Eye (tissue), 1 donor: ENCODE measurements at regions not wholly inside any gene's neighbourhood (a gene's known extent, or its start where the extent isn't known, plus 50 kb on each side); places are given as distances from the start of the nearest gene placed in this dataset.
"Not testable (repeated sequence)": the region's sequence is repeated elsewhere in the genome, so short reads cannot be mapped to it uniquely, and the experiment has no call there.

ENCODE experiments used
- DNase-seq: peaks from one replicate; pipeline ENCODE4 v3.0.0-alpha.2; 2015

GRCh38 chr6:137305691-137306090, 86.5 kb upstream of the IFNGR1 start:
- no peak for DNase-seq

GRCh38 chr6:137304020-137304780, 85.0 kb upstream of the IFNGR1 start:
- DNase-seq = no peak

- DNase-seq = no peak
Measured at GRCh38 chr6:137303441-137303840, 84.3 kb upstream of the IFNGR1 start.

GRCh38 chr6:137299681-137300080, 80.5 kb upstream of the IFNGR1 start:
- DNase-seq = no peak

GRCh38 chr6:137297887-137298286, 78.7 kb upstream of the IFNGR1 start:
- DNase-seq = peak; percentile 31

GRCh38 chr6:137292326-137292725, 73.1 kb upstream of the IFNGR1 start:
- not testable (repeated sequence) for DNase-seq

GRCh38 chr6:137291441-137291840, 72.3 kb upstream of the IFNGR1 start:
- no peak for DNase-seq

- no peak for DNase-seq
Measured at GRCh38 chr6:137290601-137291261, 71.5 kb upstream of the IFNGR1 start.

GRCh38 chr6:137286916-137287315, 67.7 kb upstream of the IFNGR1 start:
- DNase-seq = no peak

- DNase-seq = no peak
Measured at GRCh38 chr6:137286368-137286767, 67.2 kb upstream of the IFNGR1 start.

- no peak for DNase-seq
Measured at GRCh38 chr6:137284811-137285110, 65.6 kb upstream of the IFNGR1 start.

- no peak for DNase-seq
Measured at GRCh38 chr6:137283940-137284810, 65.0 kb upstream of the IFNGR1 start.

GRCh38 chr6:137283080-137283479, 63.9 kb upstream of the IFNGR1 start:
- no peak for DNase-seq

GRCh38 chr6:137282254-137282653, 63.1 kb upstream of the IFNGR1 start:
- no peak for DNase-seq

GRCh38 chr6:137279279-137279678, 60.1 kb upstream of the IFNGR1 start:
- DNase-seq = not testable (repeated sequence)

- DNase-seq = peak; percentile 67
Measured at GRCh38 chr6:137277971-137278637, 58.9 kb upstream of the IFNGR1 start.

- DNase-seq = no peak
Measured at GRCh38 chr6:137272403-137272802, 53.2 kb upstream of the IFNGR1 start.

GRCh38 chr6:137271245-137272183, 52.3 kb upstream of the IFNGR1 start:
- peak; percentile 81 for DNase-seq

- no peak for DNase-seq
Measured at GRCh38 chr6:137269803-137270202, 50.6 kb upstream of the IFNGR1 start.

- no peak for DNase-seq
Measured at GRCh38 chr6:137269347-137269746, 50.2 kb upstream of the IFNGR1 start.
